NCI-H2107 (cell line): ENCODE measurements at regions not wholly inside any gene's neighbourhood (a gene's known extent, or its start where the extent isn't known, plus 50 kb on each side); places are given as distances from the start of the nearest gene placed in this dataset.

Experiments
- DNase-seq: peaks from one replicate; lab custom pipeline; 2025; lab: John Stamatoyannopoulos, UW

GRCh38 chr14:101105045-101105444 lies 201.5 kb upstream of the RTL1 start:
- DNase-seq, result no peak

- no peak for DNase-seq
Observed at GRCh38 chr14:101108579-101109346, 205.2 kb upstream of the RTL1 start.

GRCh38 chr14:101109347-101109638 lies 205.8 kb upstream of the RTL1 start:
- no peak for DNase-seq

GRCh38 chr14:101109981-101110728 lies 206.6 kb upstream of the RTL1 start:
- peak; percentile 30 for DNase-seq

GRCh38 chr14:101110729-101111619 lies 207.5 kb upstream of the RTL1 start:
- no peak for DNase-seq

GRCh38 chr14:101111620-101112290 lies 208.2 kb upstream of the RTL1 start:
- DNase-seq, result no peak

GRCh38 chr14:101112351-101113107 lies 209.0 kb upstream of the RTL1 start:
- DNase-seq, result no peak

- DNase-seq, result no peak
Observed at GRCh38 chr14:101113108-101113612, 209.6 kb upstream of the RTL1 start.

GRCh38 chr14:101113835-101114725 lies 210.6 kb upstream of the RTL1 start:
- no peak for DNase-seq

GRCh38 chr14:101114726-101115515 lies 211.4 kb upstream of the RTL1 start:
- no peak for DNase-seq

GRCh38 chr14:101115652-101116051 lies 212.1 kb upstream of the RTL1 start:
- no peak for DNase-seq

GRCh38 chr14:101116065-101116464 lies 212.5 kb upstream of the RTL1 start:
- DNase-seq, result no peak

- DNase-seq, result no peak
Observed at GRCh38 chr14:101116486-101117130, 213.1 kb upstream of the RTL1 start.

- no peak for DNase-seq
Observed at GRCh38 chr14:101117543-101117942, 214.0 kb upstream of the RTL1 start.

- DNase-seq, result no peak
Observed at GRCh38 chr14:101118233-101118632, 214.7 kb upstream of the RTL1 start.

GRCh38 chr14:101118746-101119591 lies 215.4 kb upstream of the RTL1 start:
- no peak for DNase-seq

- no peak for DNase-seq
Observed at GRCh38 chr14:101119830-101120571, 216.5 kb upstream of the RTL1 start.
